Adrenal gland (tissue), 9 donors: ENCODE measurements at regions not wholly inside any gene's neighbourhood (a gene's known extent, or its start where the extent isn't known, plus 50 kb on each side); places are given as distances from the start of the nearest gene placed in this dataset.

Experiments
- DNase-seq, 7 donors: peaks; one replicate each; pipeline ENCODE4 v3.0.0-alpha.2; 2019 to 2020
- H3K27ac ChIP-seq, 5 donors: fragments of 200-600 bp; sonication (generic) in 4 of 5; 1 replicate in 3 of 5; 2 replicates in 2 of 5; pipeline versions ENCODE4 v1.5.1 to v1.8.0; 2016 to 2020; ENCODE audit warnings: mild to moderate bottlenecking in 1 of 5
- H3K27me3 ChIP-seq: fragments of 200-600 bp; 2 replicates; pipeline ENCODE4 v1.8.0; 2021
- H3K36me3 ChIP-seq, 2 donors: fragments of 200-600 bp; replicated peaks in 1 of 2; 1 replicate in 1 of 2; 2 replicates in 1 of 2; pipeline versions ENCODE4 v1.5.1 to v1.8.0; 2018 to 2022
- H3K4me1 ChIP-seq, 2 donors: fragments of 200-600 bp; replicated peaks in 1 of 2; 1 replicate in 1 of 2; 2 replicates in 1 of 2; pipeline versions ENCODE4 v1.5.1 to v1.8.0; 2018 to 2021
- H3K4me3 ChIP-seq, 4 donors: fragments of 200-600 bp; sonication (generic) in 3 of 4; one replicate each; pipeline ENCODE4 v1.5.1; 2016 to 2018
- H3K9me3 ChIP-seq, 3 donors: fragments of 200-600 bp; sonication (generic) in 1 of 3; replicated peaks in 1 of 3; 1 replicate in 2 of 3; 2 replicates in 1 of 3; pipeline versions ENCODE4 v1.5.1 to v1.8.0; 2016 to 2021
- CTCF ChIP-seq, 6 experiments: fragments of 450-650 bp in 4 of 6; fragments of 200-600 bp in 2 of 6; sonication (generic) in 1 of 6; IDR thresholded peaks; 1 replicate in 5 of 6; 2 replicates in 1 of 6; pipeline versions ENCODE4 v1.5.1 to v1.8.0; 2016 to 2021; ENCODE audit warnings: antibody characterized with exemption in 6 of 6, mild to moderate bottlenecking in 2 of 6, moderate library complexity in 1 of 6
- POLR2A ChIP-seq, 2 donors: fragments of 450-650 bp; IDR thresholded peaks; one replicate each; pipeline ENCODE4 v1.6.1; 2017; ENCODE audit warnings: antibody characterized with exemption in 2 of 2, mild to moderate bottlenecking in 2 of 2, moderate library complexity in 1 of 2
- WGBS, 4 donors: extraction: QIAGEN DNeasy Blood & Tissue Kit in 2 of 4; methylation state at CpG; one replicate each; pipeline versions ENCODE4 v1.1.5 to v1.1.7; 2013 to 2017; 5-methylcytosine and 5-hydroxymethylcytosine counted together
- intact Hi-C, 2 donors: fragments of 100-400 bp; cut with DNase I; formaldehyde crosslinking; loops; one replicate each; pipeline versions ENCODE4 v1.14.1 to v1.15.0; 2022 to 2023
- donor health status: healthy with polysubstance abuse.
- donor health status: Bipolar disorder and iron deficiency.
- donor health status: DM: yes; HTN: yes; CAD: no.
- donor health status: DM: no; HTN: no; CAD: no.
- donor health status: DM: no; HTN: no; CAD: no.

- H3K36me3 ChIP-seq = no peaks in the 10 kb centered on the region
- peaks cover 0 to 5% (median 0%) of the 10 kb centered on the region in 3 donors for H3K9me3 ChIP-seq
- no peak overlapping the region for H3K4me3 ChIP-seq
- peaks cover 9% of the 10 kb centered on the region for H3K27me3 ChIP-seq
- intact Hi-C loops = no loop called here
- no peaks in the 10 kb centered on the region for H3K4me1 ChIP-seq
- TF ChIP-seq POLR2A (IDR thresholded peaks at IDR 0.05) (no peak), CTCF (IDR thresholded peaks at IDR 0.05) (no peak)
- no peak for DNase-seq
- 49 to 66% (median 57%) methylated on average over 2 of the region's 2 CpGs for WGBS, 4 donors
- no peak overlapping the region for H3K27ac ChIP-seq
Observed at GRCh38 chr7:128145191-128145590, 95.9 kb upstream of the LEP start.

GRCh38 chr7:128146052-128146451, 95.0 kb upstream of the LEP start:
- Histone ChIP-seq H3K4me1 (no peaks in the 10 kb centered on the region), H3K9me3 (peaks cover 0 to 5% (median 0%) of the 10 kb centered on the region in 3 donors), H3K27me3 (peaks cover 5% of the 10 kb centered on the region), H3K27ac (no peak overlapping the region), H3K36me3 (no peaks in the 10 kb centered on the region), H3K4me3 (no peak overlapping the region)
- DNase-seq = no peak
- WGBS, 4 donors = 57 to 63% (median 61%) methylated on average over 4 of the region's 4 CpGs
- intact Hi-C loops = no loop called here
- no peak for TF ChIP-seq POLR2A (IDR thresholded peaks at IDR 0.05)
- no peak for TF ChIP-seq CTCF (IDR thresholded peaks at IDR 0.05)

- H3K4me3 ChIP-seq = no peak overlapping the region
- peaks cover 0 to under 1% (median 0%) of the 10 kb centered on the region in 3 donors for H3K9me3 ChIP-seq
- H3K27ac ChIP-seq = no peak overlapping the region
- peaks cover 5% of the 10 kb centered on the region for H3K27me3 ChIP-seq
- H3K36me3 ChIP-seq = no peaks in the 10 kb centered on the region
- TF ChIP-seq CTCF (IDR thresholded peaks at IDR 0.05) (no peak), POLR2A (IDR thresholded peaks at IDR 0.05) (no peak)
- H3K4me1 ChIP-seq = no peaks in the 10 kb centered on the region
- WGBS, 4 donors = 42 to 56% (median 50%) methylated on average over 4 of the region's 4 CpGs
- no peak for DNase-seq
- intact Hi-C loops = no loop called here
Observed at GRCh38 chr7:128148676-128149075, 92.4 kb upstream of the LEP start.

GRCh38 chr7:128150223-128150865, 90.7 kb upstream of the LEP start:
- H3K27me3 ChIP-seq = peaks cover 5% of the 10 kb centered on the region
- intact Hi-C loops = no loop called here
- H3K4me3 ChIP-seq = no peak overlapping the region
- H3K9me3 ChIP-seq = no peaks in the 10 kb centered on the region
- no peaks in the 10 kb centered on the region for H3K36me3 ChIP-seq
- no peak for DNase-seq
- no peak for TF ChIP-seq CTCF (IDR thresholded peaks at IDR 0.05)
- TF ChIP-seq POLR2A (IDR thresholded peaks at IDR 0.05) = no peak
- no peak overlapping the region for H3K27ac ChIP-seq
- H3K4me1 ChIP-seq = no peaks in the 10 kb centered on the region
- 75 to 89% (median 82%) methylated on average over 7 of the region's 7 CpGs for WGBS, 4 donors
